IMR-90 (cell line): ENCODE measurements at regions not wholly inside any gene's neighbourhood (a gene's known extent, or its start where the extent isn't known, plus 50 kb on each side); places are given as distances from the start of the nearest gene placed in this dataset.

ENCODE experiments used
- ATAC-seq: fragments of 200-7000 bp; cut with Tn5 transposase; 2 replicates; pipeline ENCODE4 v1.9.1; 2020; ENCODE audit warnings: low read depth, mild to moderate bottlenecking, moderate library complexity
- BruUV-seq: library from RNA; stranded (reverse); fragments of 400-500 nt; replicated peaks from 2 replicates; lab custom pipeline; 2021; lab: Mats Ljungman, UMichigan
- CTCF ChIA-PET: fragments of 300-600 bp; formaldehyde crosslinking; extraction: SDS; loops from one replicate; lab custom pipeline; 2021; ENCODE audit warnings: antibody characterized with exemption; lab: Yijun Ruan, JAX
- POLR2A ChIA-PET: fragments of 300-600 bp; sonication (Branson Sonifier 250); formaldehyde crosslinking; loops from one replicate; lab custom pipeline; 2022; ENCODE audit warnings: antibody characterized with exemption; ENCODE audit not compliant: unreplicated experiment; lab: Charles Lee
- DNase-seq: peaks from one replicate; pipeline ENCODE4 v3.0.0; 2013
- H2AFZ ChIP-seq: replicated peaks from 2 replicates; pipeline ENCODE3; 2013; ENCODE audit warnings: low read length, mild to moderate bottlenecking; ENCODE audit not compliant: poor library complexity
- H2AK5ac ChIP-seq: 2 replicates; pipeline ENCODE4 v1.6.1; 2013; ENCODE audit warnings: low read depth, low read length, inconsistent platforms
- H2AK9ac ChIP-seq: replicated peaks from 2 replicates; pipeline ENCODE3; 2013; ENCODE audit warnings: mild to moderate bottlenecking, low read depth, low read length, moderate library complexity; ENCODE audit not compliant: poor library complexity
- H2BK120ac ChIP-seq: 2 replicates; pipeline ENCODE4 v1.6.1; 2013; ENCODE audit warnings: low read depth, low read length, inconsistent platforms
- H2BK15ac ChIP-seq: 3 replicates; pipeline ENCODE4 v1.6.1; 2013; ENCODE audit warnings: low read depth, low read length, inconsistent platforms
- H2BK20ac ChIP-seq: 2 replicates; pipeline ENCODE4 v1.6.1; 2013; ENCODE audit warnings: low read depth, mild to moderate bottlenecking, inconsistent platforms, low read length, moderate library complexity
- H2BK5ac ChIP-seq: 2 replicates; pipeline ENCODE4 v1.6.1; 2013; ENCODE audit warnings: mild to moderate bottlenecking, low read depth, low read length, inconsistent platforms; ENCODE audit not compliant: poor library complexity, severe bottlenecking
- H3K14ac ChIP-seq: replicated peaks from 2 replicates; pipeline ENCODE4 v1.6.1; 2013; ENCODE audit warnings: low read depth, low read length, inconsistent platforms
- H3K18ac ChIP-seq: 2 replicates; pipeline ENCODE4 v1.6.1; 2013; ENCODE audit warnings: low read depth, low read length, control low read depth
- H3K23ac ChIP-seq: 2 replicates; pipeline ENCODE4 v1.6.1; 2013; ENCODE audit warnings: low read depth, low read length, inconsistent platforms
- H3K27ac ChIP-seq: 2 replicates; pipeline ENCODE4 v1.5.1; 2013; ENCODE audit warnings: mild to moderate bottlenecking, control low read depth, low read length; ENCODE audit not compliant: insufficient read depth
- H3K27me3 ChIP-seq: 2 replicates; pipeline ENCODE4 v1.6.1; 2013; ENCODE audit warnings: low read length; ENCODE audit not compliant: control insufficient read depth, insufficient read depth
- H3K36me3 ChIP-seq: 2 replicates; pipeline ENCODE4 v1.6.1; 2013; ENCODE audit warnings: low read length, mixed read lengths; ENCODE audit not compliant: control insufficient read depth, insufficient read depth
- H3K4ac ChIP-seq: 2 replicates; pipeline ENCODE4 v1.6.1; 2013; ENCODE audit warnings: low read depth, low read length, inconsistent platforms
- H3K4me1 ChIP-seq: 2 replicates; pipeline ENCODE4 v1.6.1; 2013; ENCODE audit warnings: low read length, mixed read lengths; ENCODE audit not compliant: control insufficient read depth, insufficient read depth
- H3K4me2 ChIP-seq: 2 replicates; pipeline ENCODE4 v1.6.1; 2013; ENCODE audit warnings: low read depth, mild to moderate bottlenecking, control low read depth, low read length, moderate library complexity
- H3K4me3 ChIP-seq: 2 replicates; pipeline ENCODE4 v1.5.1; 2013; ENCODE audit warnings: low read depth, mild to moderate bottlenecking, control low read depth, low read length, moderate library complexity; ENCODE audit not compliant: insufficient read depth
- H3K56ac ChIP-seq: 2 replicates; pipeline ENCODE4 v1.6.1; 2013; ENCODE audit warnings: low read length, inconsistent platforms; ENCODE audit not compliant: insufficient read depth; ENCODE audit errors: extremely low read depth
- H3K79me1 ChIP-seq, 2 experiments: 2 replicates each; pipeline ENCODE4 v1.6.1; 2013; ENCODE audit warnings: low read length in 2 of 2, inconsistent platforms in 1 of 2, low read depth in 1 of 2
- H3K9ac ChIP-seq: 2 replicates; pipeline ENCODE4 v1.6.1; 2013; ENCODE audit warnings: low read depth, low read length, control low read depth
- H3K9me1 ChIP-seq: 2 replicates; pipeline ENCODE4 v1.6.1; 2013; ENCODE audit warnings: low read length, inconsistent platforms; ENCODE audit not compliant: insufficient read depth
- H3K9me3 ChIP-seq: 2 replicates; pipeline ENCODE4 v1.6.1; 2013; ENCODE audit warnings: low read length; ENCODE audit not compliant: control insufficient read depth, insufficient read depth
- H4K20me1 ChIP-seq: 2 replicates; pipeline ENCODE4 v1.6.1; 2013; ENCODE audit warnings: low read length, inconsistent platforms; ENCODE audit not compliant: insufficient read depth
- H4K5ac ChIP-seq: 2 replicates; pipeline ENCODE4 v1.6.1; 2013; ENCODE audit warnings: mild to moderate bottlenecking, low read depth, low read length, control low read depth
- H4K8ac ChIP-seq, 2 experiments: 2 replicates each; pipeline ENCODE4 v1.6.1; 2013; ENCODE audit warnings: low read depth in 2 of 2, low read length in 2 of 2, control low read depth in 1 of 2, inconsistent platforms in 1 of 2
- H4K91ac ChIP-seq: 2 replicates; pipeline ENCODE4 v1.6.1; 2013; ENCODE audit warnings: low read depth, low read length, inconsistent platforms; ENCODE audit not compliant: insufficient read depth
- CTCF ChIP-seq: conservative IDR thresholded peaks from 2 replicates; pipeline ENCODE4 v1.5.1; 2012; ENCODE audit warnings: mild to moderate bottlenecking, low read depth, low read length, improper control_type of control experiment
- RCOR1 ChIP-seq: IDR thresholded peaks from 2 replicates; pipeline ENCODE4 v1.6.1; 2012; ENCODE audit warnings: mild to moderate bottlenecking, low read length, improper control_type of control experiment; ENCODE audit not compliant: insufficient replicate concordance
- RFX5 ChIP-seq: IDR thresholded peaks from 2 replicates; pipeline ENCODE4 v1.8.0; 2012; ENCODE audit warnings: low read depth, mild to moderate bottlenecking, low read length, moderate library complexity
- dilution Hi-C: fragments of 300-500 bp; cut with HindIII; formaldehyde crosslinking; loops from one replicate; pipeline ENCODE4 v1.14.3; 2018; ENCODE audit warnings: low sequenced_read_pairs; ENCODE audit not compliant: unreplicated experiment
- in situ Hi-C: fragments of 300-500 bp; cut with MboI; formaldehyde crosslinking; loops from 3 replicates; pipeline ENCODE4 v1.14.3; 2019; ENCODE audit warnings: low sequenced_read_pairs, inconsistent platforms, mixed read lengths
- intact Hi-C: fragments of 100-400 bp; cut with micrococcal nuclease; formaldehyde crosslinking; loops from 2 replicates; pipeline ENCODE4 v1.10.0; 2022

- Histone ChIP-seq H4K8ac (0 out of 4 replicates have a peak overlapping the region, but pooled peaks of 1 of the 2 experiments have one; percentile 28), H3K4me1 (no peaks in the 10 kb centered on the region; the same call in 1 of the 2 replicates), H3K18ac (peak overlapping the region; percentile 71; the same call in 1 of the 2 replicates), H3K27me3 (no peaks in the 10 kb centered on the region), H2BK15ac (no peak overlapping the region), H4K20me1 (no peaks in the 10 kb centered on the region), H2AK9ac (no peak overlapping the region), H3K4ac (peak overlapping the region; percentile 5; the same call in 1 of the 2 replicates), H3K36me3 (no peaks in the 10 kb centered on the region), H2AK5ac (no peak overlapping the region), H3K4me2 (no peak overlapping the region), H3K4me3 (no peak overlapping the region), H3K56ac (no peak overlapping the region), H2BK5ac (peak overlapping the region; percentile 50), H3K27ac (no peak overlapping the region), H3K79me1 (no peaks in the 10 kb centered on the region), H3K9ac (no peak overlapping the region), H3K23ac (no peak overlapping the region), H4K5ac (no peak overlapping the region), H2BK120ac (no peak overlapping the region), H2BK20ac (no peak overlapping the region), H2AFZ (no peak overlapping the region), H3K9me1 (no peaks in the 10 kb centered on the region), H4K91ac (no peak overlapping the region), H3K14ac (no peak overlapping the region), H3K9me3 (no peaks in the 10 kb centered on the region)
- ChIA-PET POLR2A (no interaction called here), CTCF (interaction anchor here (0.6 kb wide), 1 partner anchor 24 kb away, joined by 3 read pairs; no protein-coding TSS in a partner anchor)
- no peak for TF ChIP-seq RCOR1
- no peak for TF ChIP-seq RFX5
- TF ChIP-seq CTCF: no peak
- BruUV-seq: no TSS peak
- intact Hi-C loops: loop anchor here (10.0 kb wide), 1 partner anchor 516 kb away; no protein-coding TSS in a partner anchor
- DNase-seq (peak; percentile 32), ATAC-seq (no peak)
- in situ Hi-C loops: no loop called here
- dilution Hi-C loops: no loop called here
Observed at GRCh38 chr1:218869276-218869675, 304.4 kb upstream of the LYPLAL1 start.
